Activated CD8-positive, alpha-beta memory T cell treated with anti-CD3 and anti-CD28 coated beads, Interleukin-2, amount 50 U/mL, for 48 hours (primary cell): ENCODE measurements at regions not wholly inside any gene's neighbourhood (a gene's known extent, or its start where the extent isn't known, plus 50 kb on each side); places are given as distances from the start of the nearest gene placed in this dataset.

Source experiments
- DNase-seq: peaks from one replicate; pipeline ENCODE4 v3.0.0-alpha.2; 2020

GRCh38 chr16:72256398-72257066, 84.6 kb upstream of the PMFBP1 start:
- no peak for DNase-seq

- no peak for DNase-seq
Observed at GRCh38 chr16:72255786-72256185, 83.8 kb upstream of the PMFBP1 start.

- no peak for DNase-seq
Observed at GRCh38 chr16:72247821-72248253, 75.9 kb upstream of the PMFBP1 start.

- DNase-seq, result no peak
Observed at GRCh38 chr16:72246423-72246822, 74.5 kb upstream of the PMFBP1 start.

- DNase-seq, result no peak
Observed at GRCh38 chr16:72244853-72245252, 72.9 kb upstream of the PMFBP1 start.

GRCh38 chr16:72243621-72244020, 71.7 kb upstream of the PMFBP1 start:
- no peak for DNase-seq

- DNase-seq, result no peak
Observed at GRCh38 chr16:72242757-72243156, 70.8 kb upstream of the PMFBP1 start.

GRCh38 chr16:72241930-72242329, 70.0 kb upstream of the PMFBP1 start:
- no peak for DNase-seq

- no peak for DNase-seq
Observed at GRCh38 chr16:72241008-72241407, 69.1 kb upstream of the PMFBP1 start.

GRCh38 chr16:72240466-72240865, 68.5 kb upstream of the PMFBP1 start:
- no peak for DNase-seq

GRCh38 chr16:72236866-72237265, 64.9 kb upstream of the PMFBP1 start:
- DNase-seq, result no peak

- DNase-seq, result no peak
Observed at GRCh38 chr16:72234387-72234786, 62.4 kb upstream of the PMFBP1 start.

GRCh38 chr16:72228014-72228413, 56.1 kb upstream of the PMFBP1 start:
- DNase-seq, result no peak

- no peak for DNase-seq
Observed at GRCh38 chr16:72226136-72226535, 54.2 kb upstream of the PMFBP1 start.

- DNase-seq, result no peak
Observed at GRCh38 chr16:72224260-72224768, 52.4 kb upstream of the PMFBP1 start.

GRCh38 chr16:72222503-72222902, 50.5 kb upstream of the PMFBP1 start:
- no peak for DNase-seq
